Stomach (tissue), 8 donors: ENCODE measurements at regions not wholly inside any gene's neighbourhood (a gene's known extent, or its start where the extent isn't known, plus 50 kb on each side); places are given as distances from the start of the nearest gene placed in this dataset.

Experiments used
- DNase-seq, 2 donors: peaks; one replicate each; pipeline versions ENCODE4 v3.0.0 to v3.0.0-alpha.2; 2013 to 2019
- H3K27ac ChIP-seq, 5 donors: fragments of 200-600 bp in 4 of 5; sonication (generic) in 4 of 5; one replicate each; pipeline ENCODE4 v1.5.1; 2013 to 2019; ENCODE audit warnings: mild to moderate bottlenecking in 1 of 5, moderate library complexity in 1 of 5
- H3K27me3 ChIP-seq, 3 donors: fragments of 200-600 bp; sonication (generic); one replicate each; pipeline ENCODE4 v1.5.1; 2017 to 2019; ENCODE audit warnings: mixed run types in 1 of 3
- H3K36me3 ChIP-seq, 4 donors: fragments of 200-600 bp; sonication (generic); 1 replicate in 3 of 4; 2 replicates in 1 of 4; pipeline ENCODE4 v1.5.1; 2016 to 2019
- H3K4me1 ChIP-seq, 4 donors: fragments of 200-600 bp; sonication (generic); one replicate each; pipeline ENCODE4 v1.5.1; 2016 to 2019
- H3K4me3 ChIP-seq, 4 donors: fragments of 200-600 bp; sonication (generic) in 3 of 4; one replicate each; pipeline ENCODE4 v1.5.1; 2016 to 2019; ENCODE audit warnings: mild to moderate bottlenecking in 1 of 4
- H3K9me3 ChIP-seq, 4 donors: fragments of 200-600 bp; sonication (generic); one replicate each; pipeline ENCODE4 v1.5.1; 2016 to 2019
- EP300 ChIP-seq: sonication (generic); formaldehyde crosslinking; IDR thresholded peaks from one replicate; pipeline ENCODE4 v1.6.1; 2017; ENCODE audit warnings: antibody characterized with exemption
- POLR2A ChIP-seq, 4 donors: fragments of 450-650 bp; IDR thresholded peaks; one replicate each; pipeline ENCODE4 v1.6.1; 2016; ENCODE audit warnings: antibody characterized with exemption in 4 of 4, control low read depth in 2 of 4, mild to moderate bottlenecking in 1 of 4, moderate library complexity in 1 of 4
- POLR2AphosphoS5 ChIP-seq, 3 donors: sonication (generic); formaldehyde crosslinking; IDR thresholded peaks; one replicate each; pipeline ENCODE4 v1.6.1; 2016; ENCODE audit warnings: antibody characterized with exemption in 3 of 3
- WGBS, 5 donors: extraction: QIAGEN DNeasy Blood & Tissue Kit in 3 of 5; methylation state at CpG; one replicate each; pipeline versions ENCODE4 v1.1.5 to v1.1.7; 2013 to 2018; 5-methylcytosine and 5-hydroxymethylcytosine counted together
- intact Hi-C: fragments of 100-400 bp; cut with DNase I; formaldehyde crosslinking; loops from one replicate; pipeline ENCODE4 v1.15.1; 2023; ENCODE audit warnings: low total_unique reads
- TF ChIP-seq, protein P1 (sequence below), 7 experiments: fragments of 450-650 bp in 4 of 7; fragments of 200-600 bp in 3 of 7; sonication (generic) in 3 of 7; IDR thresholded peaks; one replicate each; pipeline ENCODE4 v1.5.1; 2016 to 2019; ENCODE audit warnings: antibody characterized with exemption in 7 of 7, control low read depth in 2 of 7, mild to moderate bottlenecking in 1 of 7
- donor health status: healthy with polysubstance abuse.
- donor health status: Bipolar disorder and iron deficiency.
- donor health status: healthy.

DNA sequence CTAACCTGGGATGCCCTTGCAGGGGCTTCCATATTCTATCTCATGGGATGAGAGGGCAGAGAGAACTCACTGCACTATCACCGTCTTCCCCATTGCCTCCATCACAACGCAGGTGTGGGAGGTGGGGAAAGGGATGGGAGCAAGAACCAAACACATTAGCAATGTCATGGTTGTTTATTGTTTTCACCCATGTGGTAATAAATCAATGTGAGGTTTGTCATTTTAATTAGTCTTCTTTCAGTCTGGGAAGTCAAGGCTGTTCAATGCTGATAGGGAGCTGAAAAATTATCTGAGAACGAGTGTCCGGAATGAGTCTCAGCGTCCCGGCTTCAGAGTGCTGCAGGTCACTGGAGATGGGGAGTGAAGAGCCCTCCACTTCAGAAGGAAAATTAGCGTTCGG is 268.5 kb downstream of the DUSP10 start:
- H3K4me1 ChIP-seq, result peaks cover 0 to 5% (median 0%) of the 10 kb centered on the region in 4 donors
- peaks cover 0 to 11% (median 0%) of the 10 kb centered on the region in 3 donors for H3K27me3 ChIP-seq
- no peak overlapping the region for H3K27ac ChIP-seq
- H3K36me3 ChIP-seq, result no peaks in the 10 kb centered on the region
- no peak for DNase-seq
- TF ChIP-seq, protein P1, sequence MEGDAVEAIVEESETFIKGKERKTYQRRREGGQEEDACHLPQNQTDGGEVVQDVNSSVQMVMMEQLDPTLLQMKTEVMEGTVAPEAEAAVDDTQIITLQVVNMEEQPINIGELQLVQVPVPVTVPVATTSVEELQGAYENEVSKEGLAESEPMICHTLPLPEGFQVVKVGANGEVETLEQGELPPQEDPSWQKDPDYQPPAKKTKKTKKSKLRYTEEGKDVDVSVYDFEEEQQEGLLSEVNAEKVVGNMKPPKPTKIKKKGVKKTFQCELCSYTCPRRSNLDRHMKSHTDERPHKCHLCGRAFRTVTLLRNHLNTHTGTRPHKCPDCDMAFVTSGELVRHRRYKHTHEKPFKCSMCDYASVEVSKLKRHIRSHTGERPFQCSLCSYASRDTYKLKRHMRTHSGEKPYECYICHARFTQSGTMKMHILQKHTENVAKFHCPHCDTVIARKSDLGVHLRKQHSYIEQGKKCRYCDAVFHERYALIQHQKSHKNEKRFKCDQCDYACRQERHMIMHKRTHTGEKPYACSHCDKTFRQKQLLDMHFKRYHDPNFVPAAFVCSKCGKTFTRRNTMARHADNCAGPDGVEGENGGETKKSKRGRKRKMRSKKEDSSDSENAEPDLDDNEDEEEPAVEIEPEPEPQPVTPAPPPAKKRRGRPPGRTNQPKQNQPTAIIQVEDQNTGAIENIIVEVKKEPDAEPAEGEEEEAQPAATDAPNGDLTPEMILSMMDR (IDR thresholded peaks at IDR 0.05), result no peak
- TF ChIP-seq POLR2A (IDR thresholded peaks at IDR 0.05), result no peak
- no peak for TF ChIP-seq EP300
- no peak for TF ChIP-seq POLR2AphosphoS5 (IDR thresholded peaks at IDR 0.05)
- WGBS, 5 donors, result 55 to 70% (median 57%) methylated on average over 8 of the region's 8 CpGs
- intact Hi-C loops, result no loop called here
- H3K4me3 ChIP-seq, result no peak overlapping the region
- H3K9me3 ChIP-seq, result peaks cover 0 to 3% (median 0%) of the 10 kb centered on the region in 4 donors

DNA sequence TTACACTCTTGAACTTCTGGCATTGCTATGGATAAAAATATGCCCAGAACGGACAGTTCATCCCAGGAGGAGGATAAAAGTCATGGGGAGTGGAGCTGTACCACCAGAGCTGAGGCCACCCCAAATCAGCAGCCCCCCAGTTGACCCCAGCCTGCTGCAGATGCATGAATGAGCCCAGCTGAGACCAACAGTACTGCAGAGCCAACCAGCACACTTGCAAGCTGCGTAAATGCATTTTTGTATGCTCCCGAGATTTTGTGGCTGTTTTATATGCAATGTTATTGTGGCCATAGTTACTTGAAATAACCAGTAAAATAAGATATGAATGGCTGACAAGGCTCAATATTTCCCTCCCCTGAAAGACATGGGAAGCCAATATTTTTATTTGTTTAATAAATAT is 264.6 kb downstream of the DUSP10 start:
- Histone ChIP-seq H3K4me3 (no peak overlapping the region), H3K27me3 (peaks cover 0 to 11% (median 0%) of the 10 kb centered on the region in 3 donors), H3K9me3 (no peaks in the 10 kb centered on the region), H3K4me1 (peaks cover 0 to 6% (median 0%) of the 10 kb centered on the region in 4 donors), H3K36me3 (no peaks in the 10 kb centered on the region), H3K27ac (no peak overlapping the region)
- intact Hi-C loops, result no loop called here
- DNase-seq, result no peak
- TF ChIP-seq EP300 (no peak), POLR2A (IDR thresholded peaks at IDR 0.05) (no peak), POLR2AphosphoS5 (IDR thresholded peaks at IDR 0.05) (no peak)
- TF ChIP-seq, protein P1 (IDR thresholded peaks at IDR 0.05), result no peak
- 71 to 78% (median 75%) methylated on average over 3 of the region's 3 CpGs for WGBS, 5 donors

DNA sequence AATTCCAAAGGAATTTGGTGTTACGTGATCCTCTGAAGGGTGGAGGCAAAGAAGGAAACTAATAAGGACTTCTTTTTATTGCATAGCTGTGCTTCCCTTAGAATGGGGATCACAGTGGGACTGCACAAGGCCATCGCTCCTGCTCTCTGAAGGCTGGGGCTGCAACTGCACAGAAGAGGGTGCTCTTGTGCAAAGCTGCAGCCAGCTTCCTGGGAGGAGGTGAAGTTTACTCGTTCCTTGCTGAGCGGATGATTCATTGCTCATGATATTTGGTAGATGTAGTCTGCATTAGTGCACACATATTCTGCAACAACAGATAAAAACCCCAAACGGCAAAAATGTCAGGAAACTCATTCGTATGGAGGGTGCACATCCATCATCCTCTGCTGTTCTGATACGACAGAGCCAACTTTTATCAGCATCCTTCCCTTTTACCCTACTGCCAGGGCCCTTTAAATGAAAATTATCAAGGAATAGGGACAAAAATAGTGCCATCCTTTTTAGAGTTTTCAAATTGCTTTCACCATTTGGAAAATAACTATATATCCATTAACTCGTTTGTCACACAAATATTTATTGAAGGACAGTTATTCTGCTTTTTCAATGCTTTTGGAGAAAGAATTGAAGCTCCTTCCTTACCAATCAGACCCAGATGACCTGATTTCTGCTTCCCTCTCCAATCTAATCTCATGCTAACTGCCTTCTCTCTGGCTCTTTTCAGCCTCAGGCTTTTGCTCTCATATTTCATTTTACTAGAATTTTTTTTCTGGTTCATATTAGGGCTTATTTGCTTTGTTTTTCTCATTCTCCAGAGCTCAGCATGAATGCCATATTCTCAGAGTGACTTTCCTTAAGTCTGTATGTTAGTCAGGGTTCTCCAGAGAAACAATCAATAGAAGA is 263.6 kb downstream of the DUSP10 start:
- Histone ChIP-seq H3K4me3 (no peak overlapping the region), H3K9me3 (no peaks in the 10 kb centered on the region), H3K27me3 (peaks cover 0 to 4% (median 0%) of the 10 kb centered on the region in 3 donors), H3K4me1 (peaks cover 0 to 6% (median 0%) of the 10 kb centered on the region in 4 donors), H3K36me3 (no peaks in the 10 kb centered on the region), H3K27ac (no peak overlapping the region)
- peak in 1 of 3 donors; percentile 15 for TF ChIP-seq POLR2AphosphoS5 (IDR thresholded peaks at IDR 0.05)
- TF ChIP-seq, protein P1 (IDR thresholded peaks at IDR 0.05), result peak in 3 of 7 experiments; percentile 21 to 43 (median 27)
- TF ChIP-seq POLR2A (IDR thresholded peaks at IDR 0.05), result no peak
- 16 to 27% (median 22%) methylated on average over 8 of the region's 8 CpGs for WGBS, 5 donors
- intact Hi-C loops, result no loop called here
- DNase-seq, result peak in 1 of 2 donors; percentile 77

DNA sequence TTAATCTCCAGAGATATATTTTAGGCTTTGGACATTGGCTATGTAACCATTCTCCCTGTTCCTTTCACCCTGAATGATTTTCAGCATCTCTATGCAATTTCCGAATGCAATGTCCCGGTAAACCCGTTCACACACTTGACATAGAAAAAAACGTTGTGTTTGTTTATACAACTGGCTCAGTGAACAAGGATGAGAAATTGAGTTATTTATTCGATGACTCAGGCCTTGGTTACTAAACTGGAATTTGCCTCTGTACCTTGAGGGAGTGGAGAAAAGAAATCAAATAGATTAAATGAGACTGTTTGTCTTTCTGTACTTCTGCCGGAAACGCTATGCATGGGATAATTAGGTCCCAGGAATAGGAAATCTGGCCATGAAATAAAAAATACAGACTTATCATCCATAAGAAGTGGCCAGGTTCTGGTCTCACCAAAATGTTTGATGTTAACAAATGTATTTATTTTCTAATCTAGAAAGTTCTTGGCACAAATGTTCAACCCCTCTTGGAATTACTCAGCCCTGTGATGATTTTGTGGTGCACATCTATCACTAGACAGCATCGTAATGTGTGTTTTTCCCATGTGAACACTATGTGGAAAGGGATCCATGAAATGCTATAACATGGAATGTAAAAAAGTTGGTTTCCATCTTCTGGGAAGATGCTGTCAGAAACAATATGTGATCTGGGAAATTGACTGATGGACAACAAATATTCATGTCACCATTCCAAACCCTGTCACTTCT is 253.9 kb downstream of the DUSP10 start:
- no peak overlapping the region for H3K27ac ChIP-seq
- no peaks in the 10 kb centered on the region for H3K36me3 ChIP-seq
- no peaks in the 10 kb centered on the region for H3K4me1 ChIP-seq
- H3K4me3 ChIP-seq, result no peak overlapping the region
- TF ChIP-seq, protein P1 (IDR thresholded peaks at IDR 0.05), result no peak
- TF ChIP-seq POLR2AphosphoS5 (IDR thresholded peaks at IDR 0.05) (no peak), EP300 (no peak), POLR2A (IDR thresholded peaks at IDR 0.05) (no peak)
- no peak for DNase-seq
- no peaks in the 10 kb centered on the region for H3K27me3 ChIP-seq
- 59 to 62% (median 60%) methylated on average over 8 of the region's 8 CpGs for WGBS, 5 donors
- intact Hi-C loops, result no loop called here
- no peaks in the 10 kb centered on the region for H3K9me3 ChIP-seq
